ENCODE measurements at regions not wholly inside any gene's neighbourhood (a gene's known extent, or its start where the extent isn't known, plus 50 kb on each side); places are given as distances from the start of the nearest gene placed in this dataset.

- TF ChIP-seq CTCF (IDR thresholded peaks at IDR 0.05) = no peak
- no peak for TF ChIP-seq POLR2A (IDR thresholded peaks at IDR 0.05)
Measured at GRCh38 chr2:13021470-13021957, 304.8 kb downstream of the TRIB2 start.

Data from right lobe of liver (tissue), 4 donors.